ENCODE measurements at regions not wholly inside any gene's neighbourhood (a gene's known extent, or its start where the extent isn't known, plus 50 kb on each side); places are given as distances from the start of the nearest gene placed in this dataset.

- intact Hi-C loops (cut with DNase I) = loop anchor here in 1 of 2 donors (2.0 kb wide), 1 partner anchor 498 kb away; no protein-coding TSS in a partner anchor
- DNase-seq (ENCODE audit: low spot score) = no peak
Observed at GRCh38 chr14:51780741-51781140, 79.7 kb upstream of the GNG2 start.

- intact Hi-C loops (cut with DNase I) = loop anchor here in 1 of 2 donors (2.0 kb wide), 1 partner anchor 499 kb away; no protein-coding TSS in a partner anchor
Observed at GRCh38 chr14:51781381-51781780, 79.0 kb upstream of the GNG2 start.

GRCh38 chr14:51782435-51782834 is 78.0 kb upstream of the GNG2 start:
- intact Hi-C loops (cut with DNase I) = no loop called here
- DNase-seq (ENCODE audit: low spot score) = no peak

More at GRCh38 chr14:51781381-51781780, 79.0 kb upstream of the GNG2 start:
- no peak for DNase-seq (ENCODE audit: low spot score)

DNA sequence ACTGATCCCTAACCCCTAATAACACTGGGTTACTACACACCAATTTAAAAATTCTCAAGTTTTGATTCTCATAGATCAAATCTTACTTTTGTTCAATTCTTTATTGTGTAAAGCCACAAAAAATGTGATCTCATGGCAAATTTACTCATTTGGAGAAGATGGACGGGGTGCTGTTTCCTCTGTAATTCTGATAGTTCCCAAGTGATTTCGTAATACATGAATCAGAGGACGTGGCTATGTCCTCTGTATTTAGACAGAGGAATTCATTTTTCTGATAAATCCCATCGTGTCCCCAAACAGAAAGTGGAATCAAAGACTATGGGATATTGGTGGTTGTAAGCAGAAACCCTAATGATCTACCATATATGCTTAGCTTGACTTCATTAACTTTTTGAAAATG is 76.6 kb upstream of the GNG2 start:
- no peak for DNase-seq (ENCODE audit: low spot score)
- intact Hi-C loops (cut with DNase I) = no loop called here

DNA sequence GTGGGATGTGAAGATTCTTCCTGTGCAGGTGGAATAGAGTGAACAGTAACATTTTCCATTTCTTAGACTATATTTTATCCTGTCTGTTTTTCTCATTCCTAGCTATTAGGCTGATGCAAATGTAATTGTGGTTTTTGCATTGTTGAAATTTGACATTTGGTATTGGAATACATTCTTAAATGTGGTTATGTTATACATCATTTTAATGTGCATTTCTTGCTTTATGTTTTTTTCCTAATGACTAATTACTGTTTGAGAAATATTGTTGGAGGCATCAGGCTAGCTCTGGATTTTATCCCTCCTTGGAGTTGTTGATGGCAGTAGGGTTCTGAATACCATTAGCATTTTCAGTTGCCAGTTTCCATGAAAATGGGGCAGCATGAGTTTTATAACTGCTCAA is 75.9 kb upstream of the GNG2 start:
- DNase-seq (ENCODE audit: low spot score) = no peak
- intact Hi-C loops (cut with DNase I) = no loop called here

GRCh38 chr14:51786227-51786626 is 74.2 kb upstream of the GNG2 start:
- intact Hi-C loops (cut with DNase I) = no loop called here
- DNase-seq (ENCODE audit: low spot score) = no peak

- intact Hi-C loops (cut with DNase I) = no loop called here
- no peak for DNase-seq (ENCODE audit: low spot score)
Observed at GRCh38 chr14:51787352-51787751, 73.1 kb upstream of the GNG2 start.

- intact Hi-C loops (cut with DNase I) = no loop called here
- DNase-seq (ENCODE audit: low spot score) = no peak
Observed at GRCh38 chr14:51789114-51789513, 71.3 kb upstream of the GNG2 start.

DNA sequence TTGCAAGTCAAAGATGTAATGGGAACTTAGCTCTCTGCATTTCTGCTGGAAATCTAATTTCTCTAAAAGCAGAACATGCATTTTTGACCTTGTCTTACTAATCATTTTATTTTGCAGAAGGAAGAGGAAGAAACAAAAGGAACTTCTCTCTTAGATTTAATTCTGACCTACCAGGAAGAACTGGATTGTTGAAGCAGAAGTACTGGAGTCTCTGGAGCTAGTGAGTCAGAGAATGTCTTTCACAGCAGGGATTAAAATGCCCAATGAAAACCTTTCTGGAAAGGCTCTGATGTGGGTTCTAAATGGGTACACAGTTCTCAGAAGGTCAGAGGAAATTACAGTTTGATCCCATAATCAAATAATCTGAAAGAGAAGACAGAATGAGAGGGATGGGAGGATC is 70.8 kb upstream of the GNG2 start:
- intact Hi-C loops (cut with DNase I) = no loop called here
- DNase-seq (ENCODE audit: low spot score) = no peak

- intact Hi-C loops (cut with DNase I) = no loop called here
Observed at GRCh38 chr14:51792809-51793208, 67.6 kb upstream of the GNG2 start.

DNA sequence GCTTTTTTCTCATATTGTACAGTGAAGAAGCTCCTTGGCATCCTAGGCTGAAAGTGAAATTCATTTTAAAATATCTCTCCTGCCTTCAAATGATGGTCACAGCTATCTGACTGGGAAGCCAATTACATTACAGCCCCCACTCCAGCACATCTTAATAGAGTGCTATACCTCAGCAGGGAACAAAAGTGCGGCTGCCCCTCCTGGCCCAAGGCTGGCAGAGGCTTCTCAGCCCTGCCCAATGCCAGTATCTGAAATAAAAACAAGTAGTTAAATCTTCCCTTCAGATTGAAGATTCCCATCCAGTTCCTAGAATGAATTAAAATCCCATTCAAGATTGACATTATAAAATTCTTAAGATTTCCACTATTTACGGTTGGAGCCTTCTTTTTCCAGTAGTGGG is 54.9 kb upstream of the GNG2 start:
- no peak for DNase-seq (ENCODE audit: low spot score)
- intact Hi-C loops (cut with DNase I) = no loop called here

More at GRCh38 chr14:51792809-51793208, 67.6 kb upstream of the GNG2 start:
- no peak for DNase-seq (ENCODE audit: low spot score)

DNA sequence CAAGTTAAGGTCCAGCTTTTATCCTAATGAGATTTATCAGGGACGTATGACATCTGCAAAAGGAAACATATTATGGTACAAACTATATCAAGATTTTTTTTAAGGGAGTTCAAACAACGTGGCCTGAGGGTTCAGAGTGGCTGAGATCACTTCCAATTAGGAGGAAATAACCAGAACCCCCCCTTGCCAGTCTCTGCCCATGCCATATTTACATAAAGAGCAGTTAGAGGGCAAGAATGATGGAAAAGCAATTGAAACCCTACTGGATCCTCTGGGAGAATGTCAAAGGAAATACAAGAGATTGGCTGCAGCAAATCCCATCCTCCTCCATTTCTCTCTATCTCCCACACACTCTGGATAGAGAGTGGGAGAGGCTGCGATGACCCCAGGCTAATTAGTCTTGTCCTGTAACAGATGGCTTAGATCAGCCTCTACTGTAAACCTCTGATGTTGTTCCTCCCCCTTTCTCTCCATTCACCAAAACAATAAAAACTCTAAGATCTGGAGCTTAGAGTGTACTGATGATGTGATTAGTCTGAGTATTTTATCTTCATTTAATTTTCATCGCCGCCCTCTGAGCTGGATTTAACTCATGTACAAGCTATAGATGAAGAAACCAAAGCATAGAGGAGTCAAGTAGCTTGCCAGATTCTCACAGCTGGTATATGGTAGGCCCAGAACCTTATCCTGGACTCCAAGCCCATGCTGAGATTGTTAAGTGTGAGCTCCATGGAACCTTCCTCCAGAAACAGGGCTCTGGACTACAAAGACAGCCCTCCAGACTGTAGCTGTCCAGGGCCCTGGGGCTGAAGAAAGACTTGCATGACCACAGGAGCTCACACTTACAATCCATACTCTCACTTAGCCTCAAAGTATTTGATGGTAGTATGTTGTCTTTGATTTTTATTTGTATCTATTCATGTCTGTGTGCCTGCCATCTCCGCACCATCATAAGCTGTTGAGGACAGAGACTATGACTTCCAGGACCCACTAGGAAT is 54.1 kb upstream of the GNG2 start:
- intact Hi-C loops (cut with DNase I) = no loop called here
- no peak for DNase-seq (ENCODE audit: low spot score)

GRCh38 chr14:51807356-51807755 is 53.1 kb upstream of the GNG2 start:
- intact Hi-C loops (cut with DNase I) = no loop called here
- DNase-seq (ENCODE audit: low spot score) = no peak

All from posterior vena cava (tissue), 2 donors.